ENCODE measurements at regions not wholly inside any gene's neighbourhood (a gene's known extent, or its start where the extent isn't known, plus 50 kb on each side); places are given as distances from the start of the nearest gene placed in this dataset.

DNA sequence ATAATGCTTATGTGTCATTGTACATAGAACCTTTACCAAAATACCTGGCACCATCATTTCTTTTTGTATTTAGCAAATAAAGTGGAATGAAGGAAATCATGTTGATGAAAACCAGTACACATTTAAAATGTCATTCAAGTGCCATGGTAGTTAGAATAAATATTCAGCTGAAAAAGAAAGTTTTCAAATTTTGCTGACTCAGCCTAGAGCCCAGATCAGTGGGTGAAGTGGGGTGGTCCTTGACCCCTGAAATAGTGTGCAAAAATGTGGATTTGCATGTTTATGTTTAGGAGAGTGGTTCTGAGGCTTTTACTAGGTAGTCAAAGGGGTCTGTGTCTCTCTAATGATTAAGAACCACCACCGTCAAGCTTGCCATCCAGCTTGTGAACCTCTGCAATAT is 418.7 kb downstream of the ETNK1 start:
- TF ChIP-seq, protein P1, sequence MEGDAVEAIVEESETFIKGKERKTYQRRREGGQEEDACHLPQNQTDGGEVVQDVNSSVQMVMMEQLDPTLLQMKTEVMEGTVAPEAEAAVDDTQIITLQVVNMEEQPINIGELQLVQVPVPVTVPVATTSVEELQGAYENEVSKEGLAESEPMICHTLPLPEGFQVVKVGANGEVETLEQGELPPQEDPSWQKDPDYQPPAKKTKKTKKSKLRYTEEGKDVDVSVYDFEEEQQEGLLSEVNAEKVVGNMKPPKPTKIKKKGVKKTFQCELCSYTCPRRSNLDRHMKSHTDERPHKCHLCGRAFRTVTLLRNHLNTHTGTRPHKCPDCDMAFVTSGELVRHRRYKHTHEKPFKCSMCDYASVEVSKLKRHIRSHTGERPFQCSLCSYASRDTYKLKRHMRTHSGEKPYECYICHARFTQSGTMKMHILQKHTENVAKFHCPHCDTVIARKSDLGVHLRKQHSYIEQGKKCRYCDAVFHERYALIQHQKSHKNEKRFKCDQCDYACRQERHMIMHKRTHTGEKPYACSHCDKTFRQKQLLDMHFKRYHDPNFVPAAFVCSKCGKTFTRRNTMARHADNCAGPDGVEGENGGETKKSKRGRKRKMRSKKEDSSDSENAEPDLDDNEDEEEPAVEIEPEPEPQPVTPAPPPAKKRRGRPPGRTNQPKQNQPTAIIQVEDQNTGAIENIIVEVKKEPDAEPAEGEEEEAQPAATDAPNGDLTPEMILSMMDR (IDR thresholded peaks at IDR 0.05; ENCODE audit: poor library complexity, severe bottlenecking): no peak
- TF ChIP-seq POLR2AphosphoS5 (IDR thresholded peaks at IDR 0.05) (no peak), TAF1 (IDR thresholded peaks at IDR 0.05; ENCODE audit: low read depth) (no peak), EZH2 (IDR thresholded peaks at IDR 0.05; ENCODE audit: borderline replicate concordance, insufficient read depth, low read length, poor library complexity, severe bottlenecking) (no peak), RAD21 (conservative IDR thresholded peaks at IDR 0.05) (no peak)
- TF ChIP-seq, protein P2, sequence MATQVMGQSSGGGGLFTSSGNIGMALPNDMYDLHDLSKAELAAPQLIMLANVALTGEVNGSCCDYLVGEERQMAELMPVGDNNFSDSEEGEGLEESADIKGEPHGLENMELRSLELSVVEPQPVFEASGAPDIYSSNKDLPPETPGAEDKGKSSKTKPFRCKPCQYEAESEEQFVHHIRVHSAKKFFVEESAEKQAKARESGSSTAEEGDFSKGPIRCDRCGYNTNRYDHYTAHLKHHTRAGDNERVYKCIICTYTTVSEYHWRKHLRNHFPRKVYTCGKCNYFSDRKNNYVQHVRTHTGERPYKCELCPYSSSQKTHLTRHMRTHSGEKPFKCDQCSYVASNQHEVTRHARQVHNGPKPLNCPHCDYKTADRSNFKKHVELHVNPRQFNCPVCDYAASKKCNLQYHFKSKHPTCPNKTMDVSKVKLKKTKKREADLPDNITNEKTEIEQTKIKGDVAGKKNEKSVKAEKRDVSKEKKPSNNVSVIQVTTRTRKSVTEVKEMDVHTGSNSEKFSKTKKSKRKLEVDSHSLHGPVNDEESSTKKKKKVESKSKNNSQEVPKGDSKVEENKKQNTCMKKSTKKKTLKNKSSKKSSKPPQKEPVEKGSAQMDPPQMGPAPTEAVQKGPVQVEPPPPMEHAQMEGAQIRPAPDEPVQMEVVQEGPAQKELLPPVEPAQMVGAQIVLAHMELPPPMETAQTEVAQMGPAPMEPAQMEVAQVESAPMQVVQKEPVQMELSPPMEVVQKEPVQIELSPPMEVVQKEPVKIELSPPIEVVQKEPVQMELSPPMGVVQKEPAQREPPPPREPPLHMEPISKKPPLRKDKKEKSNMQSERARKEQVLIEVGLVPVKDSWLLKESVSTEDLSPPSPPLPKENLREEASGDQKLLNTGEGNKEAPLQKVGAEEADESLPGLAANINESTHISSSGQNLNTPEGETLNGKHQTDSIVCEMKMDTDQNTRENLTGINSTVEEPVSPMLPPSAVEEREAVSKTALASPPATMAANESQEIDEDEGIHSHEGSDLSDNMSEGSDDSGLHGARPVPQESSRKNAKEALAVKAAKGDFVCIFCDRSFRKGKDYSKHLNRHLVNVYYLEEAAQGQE (IDR thresholded peaks at IDR 0.05; ENCODE audit: borderline replicate concordance): no peak

All from neural cell (in vitro differentiated cells).